CD14-positive monocyte (primary cell): ENCODE measurements at regions not wholly inside any gene's neighbourhood (a gene's known extent, or its start where the extent isn't known, plus 50 kb on each side); places are given as distances from the start of the nearest gene placed in this dataset.

Experiments
- DNase-seq, 3 donors: peaks; one replicate each; pipeline ENCODE4 v3.0.0-alpha.2; 2011 to 2022
- H2AFZ ChIP-seq: 2 replicates; pipeline ENCODE4 v1.6.0; 2012; ENCODE audit warnings: mild to moderate bottlenecking, low read depth, low read length, inconsistent platforms; ENCODE audit not compliant: insufficient read depth, poor library complexity, severe bottlenecking
- H3K27ac ChIP-seq, 2 donors: 1 replicate in 1 of 2; 2 replicates in 1 of 2; pipeline ENCODE4 v1.5.1; 2012 to 2013; ENCODE audit warnings: low read length in 2 of 2, control low read depth in 1 of 2, inconsistent platforms in 1 of 2, low read depth in 1 of 2, mild to moderate bottlenecking in 1 of 2
- H3K27me3 ChIP-seq, 2 donors: one replicate each; pipeline versions ENCODE4 v1.6.0 to v1.6.1; 2011 to 2013; ENCODE audit warnings: low read length in 2 of 2; ENCODE audit not compliant: control insufficient read depth in 2 of 2, insufficient read depth in 2 of 2
- H3K36me3 ChIP-seq, 2 donors: replicated peaks in 1 of 2; 1 replicate in 1 of 2; 2 replicates in 1 of 2; pipeline versions ENCODE4 v1.5.1 to v1.6.1; 2012 to 2013; ENCODE audit warnings: low read length in 2 of 2, control low read depth in 1 of 2, inconsistent platforms in 1 of 2, mild to moderate bottlenecking in 1 of 2; ENCODE audit not compliant: insufficient read depth in 2 of 2, control insufficient read depth in 1 of 2
- H3K4me1 ChIP-seq, 2 donors: 1 replicate in 1 of 2; 2 replicates in 1 of 2; pipeline versions ENCODE4 v1.5.1 to v1.6.1; 2012 to 2013; ENCODE audit warnings: low read length in 2 of 2, control low read depth in 1 of 2, inconsistent platforms in 1 of 2, mild to moderate bottlenecking in 1 of 2, moderate library complexity in 1 of 2; ENCODE audit not compliant: insufficient read depth in 2 of 2, control insufficient read depth in 1 of 2
- H3K4me2 ChIP-seq: replicated peaks from 2 replicates; pipeline ENCODE3; 2012; ENCODE audit warnings: low read length, moderate library complexity, mild to moderate bottlenecking; ENCODE audit not compliant: poor library complexity, severe bottlenecking; ENCODE audit errors: extremely low read depth
- H3K4me3 ChIP-seq, 3 experiments: fragments of 200-600 bp in 1 of 3; sonication (generic) in 1 of 3; replicated peaks in 1 of 3; 1 replicate in 2 of 3; 2 replicates in 1 of 3; pipeline ENCODE4 v1.5.1; 2011 to 2013; ENCODE audit warnings: low read length in 3 of 3, mild to moderate bottlenecking in 3 of 3, control low read depth in 2 of 3, low read depth in 2 of 3, inconsistent platforms in 1 of 3, moderate library complexity in 1 of 3
- H3K79me2 ChIP-seq: 2 replicates; pipeline ENCODE4 v1.6.0; 2012; ENCODE audit warnings: mild to moderate bottlenecking, control low read depth, inconsistent platforms, low read length, moderate library complexity; ENCODE audit not compliant: insufficient read depth
- H3K9ac ChIP-seq: 2 replicates; pipeline ENCODE4 v1.6.0; 2017; ENCODE audit warnings: low read length, mild to moderate bottlenecking; ENCODE audit not compliant: insufficient read depth, poor library complexity, severe bottlenecking
- H3K9me3 ChIP-seq, 2 donors: replicated peaks in 1 of 2; 1 replicate in 1 of 2; 2 replicates in 1 of 2; pipeline versions ENCODE4 v1.5.1 to v1.6.1; 2012 to 2013; ENCODE audit warnings: low read length in 2 of 2, control low read depth in 1 of 2; ENCODE audit not compliant: control insufficient read depth in 1 of 2, insufficient read depth in 1 of 2
- H4K20me1 ChIP-seq: 2 replicates; pipeline ENCODE4 v1.6.0; 2012; ENCODE audit warnings: mild to moderate bottlenecking, low read length, control low read depth, moderate library complexity; ENCODE audit not compliant: insufficient read depth
- H3K27ac Mint-ChIP-seq, 7 donors: one replicate each; pipeline ENCODE4 v1.8.0; 2020; ENCODE audit warnings: mild to moderate bottlenecking in 7 of 7, mixed read lengths in 7 of 7, moderate library complexity in 6 of 7, inconsistent platforms in 2 of 7
- H3K27me3 Mint-ChIP-seq, 3 donors: one replicate each; pipeline ENCODE4 v1.8.0; 2021 to 2022; ENCODE audit warnings: low read depth in 3 of 3, mild to moderate bottlenecking in 3 of 3, mixed read lengths in 3 of 3, moderate library complexity in 3 of 3, inconsistent platforms in 1 of 3
- H3K36me3 Mint-ChIP-seq, 2 donors: one replicate each; pipeline ENCODE4 v1.8.0; 2020; ENCODE audit warnings: mixed read lengths in 2 of 2, inconsistent platforms in 1 of 2, mild to moderate bottlenecking in 1 of 2
- H3K4me1 Mint-ChIP-seq: one replicate; pipeline ENCODE4 v1.8.0; 2020; ENCODE audit warnings: mild to moderate bottlenecking, mixed read lengths
- H3K4me3 Mint-ChIP-seq, 2 donors: one replicate each; pipeline ENCODE4 v1.8.0; 2020; ENCODE audit warnings: mild to moderate bottlenecking in 2 of 2, mixed read lengths in 2 of 2, moderate library complexity in 1 of 2
- H3K9me3 Mint-ChIP-seq, 7 donors: one replicate each; pipeline ENCODE4 v1.8.0; 2020 to 2022; ENCODE audit warnings: mixed read lengths in 7 of 7, mild to moderate bottlenecking in 6 of 7, moderate library complexity in 6 of 7, inconsistent platforms in 2 of 7
- WGBS: methylation state at CpG from one replicate; pipeline ENCODE4 v1.1.5; 2013; ENCODE audit warnings: missing lambda C conversion rate; ENCODE audit not compliant: insufficient coverage; 5-methylcytosine and 5-hydroxymethylcytosine counted together
- intact Hi-C, 2 donors: fragments of 100-400 bp; cut with micrococcal nuclease; formaldehyde crosslinking; loops; one replicate each; pipeline versions ENCODE4 v1.15.0 to v1.15.1; 2023
- TF ChIP-seq, protein P1 (sequence below): fragments of 200-600 bp; IDR thresholded peaks from one replicate; pipeline ENCODE4 v1.8.0; 2022; ENCODE audit warnings: antibody characterized with exemption, mild to moderate bottlenecking

DNA sequence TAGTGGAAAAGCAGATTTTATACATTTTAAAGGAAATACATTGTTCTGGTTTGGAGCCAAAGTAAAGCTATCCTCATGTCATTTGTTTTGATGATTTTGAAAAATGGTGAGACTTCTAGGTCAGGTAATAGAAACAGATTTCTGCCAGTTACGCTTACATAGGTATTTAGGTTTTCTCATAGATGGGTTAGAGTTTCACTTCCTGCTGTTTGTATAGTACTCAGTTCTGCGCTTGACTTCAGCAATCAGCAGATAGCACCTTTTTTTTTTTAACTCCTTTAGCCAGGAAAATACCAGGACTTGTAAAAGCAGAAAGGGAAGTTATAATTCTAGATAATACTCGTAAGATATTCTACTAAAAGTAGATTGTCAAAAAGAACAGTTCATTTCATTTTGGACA is 209.8 kb upstream of the POM121L12 start:
- H3K9me3 Mint-ChIP-seq, result peaks cover 0 to 14% (median 6%) of the 10 kb centered on the region in 7 donors
- WGBS, result no CpG with 5 or more reads among the region's 3 CpGs

DNA sequence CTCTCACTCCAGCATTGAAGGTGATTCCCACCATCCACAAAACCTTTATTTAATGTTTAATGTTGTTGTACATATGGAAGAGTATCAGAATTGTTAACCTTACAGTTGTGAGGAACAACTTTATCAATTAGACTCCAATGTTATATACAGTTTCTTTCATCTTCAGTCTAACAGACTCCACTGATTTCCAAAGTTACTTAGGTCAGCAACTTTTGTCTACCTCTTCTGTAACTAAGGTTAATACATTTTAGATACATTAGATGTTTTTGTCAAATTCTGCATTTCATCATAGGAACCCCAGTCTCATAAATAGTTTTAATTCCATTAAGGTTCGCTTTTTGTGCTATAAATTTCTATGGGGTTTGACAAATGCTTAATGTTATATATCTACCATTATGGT is 223.9 kb upstream of the POM121L12 start:
- intact Hi-C loops, result no loop called here
- H3K4me1 Mint-ChIP-seq, result no peaks in the 10 kb centered on the region
- no peak overlapping the region for H3K27ac ChIP-seq
- no peaks in the 10 kb centered on the region for H3K27me3 Mint-ChIP-seq
- TF ChIP-seq, protein P1, sequence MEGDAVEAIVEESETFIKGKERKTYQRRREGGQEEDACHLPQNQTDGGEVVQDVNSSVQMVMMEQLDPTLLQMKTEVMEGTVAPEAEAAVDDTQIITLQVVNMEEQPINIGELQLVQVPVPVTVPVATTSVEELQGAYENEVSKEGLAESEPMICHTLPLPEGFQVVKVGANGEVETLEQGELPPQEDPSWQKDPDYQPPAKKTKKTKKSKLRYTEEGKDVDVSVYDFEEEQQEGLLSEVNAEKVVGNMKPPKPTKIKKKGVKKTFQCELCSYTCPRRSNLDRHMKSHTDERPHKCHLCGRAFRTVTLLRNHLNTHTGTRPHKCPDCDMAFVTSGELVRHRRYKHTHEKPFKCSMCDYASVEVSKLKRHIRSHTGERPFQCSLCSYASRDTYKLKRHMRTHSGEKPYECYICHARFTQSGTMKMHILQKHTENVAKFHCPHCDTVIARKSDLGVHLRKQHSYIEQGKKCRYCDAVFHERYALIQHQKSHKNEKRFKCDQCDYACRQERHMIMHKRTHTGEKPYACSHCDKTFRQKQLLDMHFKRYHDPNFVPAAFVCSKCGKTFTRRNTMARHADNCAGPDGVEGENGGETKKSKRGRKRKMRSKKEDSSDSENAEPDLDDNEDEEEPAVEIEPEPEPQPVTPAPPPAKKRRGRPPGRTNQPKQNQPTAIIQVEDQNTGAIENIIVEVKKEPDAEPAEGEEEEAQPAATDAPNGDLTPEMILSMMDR, result no peak
- H3K36me3 ChIP-seq, result no peaks in the 10 kb centered on the region
- H3K9me3 ChIP-seq, result peaks cover 9 to 16% of the 10 kb centered on the region in 2 donors
- no peaks in the 10 kb centered on the region for H3K4me1 ChIP-seq
- H3K79me2 ChIP-seq, result no peaks in the 10 kb centered on the region
- DNase-seq, result no peak
- no peak overlapping the region for H3K4me3 Mint-ChIP-seq
- no peak overlapping the region for H3K27ac Mint-ChIP-seq
- H4K20me1 ChIP-seq, result no peaks in the 10 kb centered on the region
- no peaks in the 10 kb centered on the region for H3K36me3 Mint-ChIP-seq
- no CpG with 5 or more reads among the region's 1 CpG for WGBS
- no peak overlapping the region for H3K4me3 ChIP-seq
- H3K9ac ChIP-seq, result no peak overlapping the region
- H2AFZ ChIP-seq, result no peak overlapping the region
- no peaks in the 10 kb centered on the region for H3K27me3 ChIP-seq
- no peak overlapping the region for H3K4me2 ChIP-seq
- H3K9me3 Mint-ChIP-seq, result peaks cover 2 to 15% (median 4%) of the 10 kb centered on the region in 7 donors

More for the DNA sequence above, 209.8 kb upstream of the POM121L12 start:
- Mint-ChIP-seq H3K27ac (no peak overlapping the region), H3K27me3 (peaks cover 0 to 2% (median 0%) of the 10 kb centered on the region in 3 donors), H3K4me3 (no peak overlapping the region), H3K36me3 (no peaks in the 10 kb centered on the region), H3K4me1 (no peaks in the 10 kb centered on the region)
- Histone ChIP-seq H3K4me1 (no peaks in the 10 kb centered on the region), H3K9ac (no peak overlapping the region), H3K27me3 (no peaks in the 10 kb centered on the region), H3K79me2 (no peaks in the 10 kb centered on the region), H4K20me1 (no peaks in the 10 kb centered on the region), H3K27ac (no peak overlapping the region), H3K36me3 (no peaks in the 10 kb centered on the region), H3K4me2 (no peak overlapping the region), H3K4me3 (no peak overlapping the region), H2AFZ (no peak overlapping the region), H3K9me3 (peaks cover 9 to 12% of the 10 kb centered on the region in 2 donors)
- intact Hi-C loops, result no loop called here
- DNase-seq, result no peak
- TF ChIP-seq, protein P1, result no peak
